Peyer's patch (tissue), 4 donors: ENCODE measurements at regions not wholly inside any gene's neighbourhood (a gene's known extent, or its start where the extent isn't known, plus 50 kb on each side); places are given as distances from the start of the nearest gene placed in this dataset.
A peak's percentile ranks its signal among the peaks of the same experiment; 100 is the strongest.

Experiments used
- DNase-seq, 3 donors: peaks; one replicate each; pipeline ENCODE4 v3.0.0-alpha.2; 2017 to 2019
- H3K27ac ChIP-seq, 4 donors: fragments of 200-600 bp; sonication (generic); one replicate each; pipeline ENCODE4 v1.5.1; 2016 to 2019
- H3K27me3 ChIP-seq, 2 donors: fragments of 200-600 bp; sonication (generic); one replicate each; pipeline ENCODE4 v1.5.1; 2019
- H3K36me3 ChIP-seq, 3 donors: fragments of 200-600 bp; sonication (generic); one replicate each; pipeline ENCODE4 v1.5.1; 2016 to 2019
- H3K4me1 ChIP-seq, 4 donors: fragments of 200-600 bp; sonication (generic); one replicate each; pipeline ENCODE4 v1.5.1; 2016 to 2019
- H3K4me3 ChIP-seq, 4 donors: fragments of 200-600 bp; sonication (generic); 1 replicate in 3 of 4; 2 replicates in 1 of 4; pipeline ENCODE4 v1.5.1; 2016 to 2019; ENCODE audit warnings: mild to moderate bottlenecking in 1 of 4
- H3K9me3 ChIP-seq, 4 donors: fragments of 200-600 bp; sonication (generic); one replicate each; pipeline ENCODE4 v1.5.1; 2016 to 2019; ENCODE audit warnings: mild to moderate bottlenecking in 1 of 4
- CTCF ChIP-seq, 6 experiments: fragments of 450-650 bp in 4 of 6; fragments of 200-600 bp in 2 of 6; sonication (generic) in 1 of 6; IDR thresholded peaks; one replicate each; pipeline ENCODE4 v1.5.1; 2017 to 2019; ENCODE audit warnings: antibody characterized with exemption in 6 of 6, mild to moderate bottlenecking in 3 of 6, moderate library complexity in 1 of 6
- POLR2A ChIP-seq, 2 donors: fragments of 450-650 bp; IDR thresholded peaks; one replicate each; pipeline ENCODE4 v1.5.1; 2017; ENCODE audit warnings: antibody characterized with exemption in 2 of 2, mild to moderate bottlenecking in 2 of 2, moderate library complexity in 2 of 2

- TF ChIP-seq POLR2A (IDR thresholded peaks at IDR 0.05): no peak
- peak in 2 of 6 experiments; percentile 7 to 21 for TF ChIP-seq CTCF (IDR thresholded peaks at IDR 0.05)
- no peaks in the 10 kb centered on the region for H3K9me3 ChIP-seq
- H3K36me3 ChIP-seq: no peaks in the 10 kb centered on the region
- H3K27me3 ChIP-seq: no peaks in the 10 kb centered on the region
- no peaks in the 10 kb centered on the region for H3K4me1 ChIP-seq
- no peak for DNase-seq
- H3K27ac ChIP-seq: no peak overlapping the region
- H3K4me3 ChIP-seq: no peak overlapping the region
Observed at GRCh38 chr10:59465088-59465487, 102.7 kb upstream of the FAM13C start.

GRCh38 chr10:59464483-59464882 lies 102.1 kb upstream of the FAM13C start:
- Histone ChIP-seq H3K36me3 (no peaks in the 10 kb centered on the region), H3K4me1 (no peaks in the 10 kb centered on the region), H3K4me3 (no peak overlapping the region), H3K27me3 (no peaks in the 10 kb centered on the region), H3K27ac (no peak overlapping the region), H3K9me3 (no peaks in the 10 kb centered on the region)
- DNase-seq: no peak
- no peak for TF ChIP-seq POLR2A (IDR thresholded peaks at IDR 0.05)
- no peak for TF ChIP-seq CTCF (IDR thresholded peaks at IDR 0.05)

DNA sequence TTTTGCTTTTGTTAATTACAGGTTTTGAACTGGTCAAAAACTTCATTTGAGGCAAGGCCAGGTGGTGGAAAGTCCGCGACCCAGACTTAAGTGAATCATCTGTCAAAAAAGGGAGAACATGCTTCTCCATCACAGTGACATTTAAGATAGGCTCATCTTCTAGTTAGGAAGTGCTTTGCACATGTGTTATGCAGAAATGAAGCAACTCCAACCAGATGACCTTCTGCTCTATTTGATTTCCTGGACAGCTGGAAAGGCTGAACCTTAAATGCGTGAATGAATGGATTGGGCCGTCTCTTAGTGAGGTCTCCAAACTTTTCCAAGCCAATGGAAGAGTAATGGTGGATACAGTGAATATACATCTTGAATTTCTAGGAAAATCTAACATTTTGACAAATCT lies 101.6 kb upstream of the FAM13C start:
- Histone ChIP-seq H3K4me1 (no peaks in the 10 kb centered on the region), H3K4me3 (no peak overlapping the region), H3K27me3 (no peaks in the 10 kb centered on the region), H3K9me3 (no peaks in the 10 kb centered on the region), H3K27ac (no peak overlapping the region), H3K36me3 (no peaks in the 10 kb centered on the region)
- no peak for TF ChIP-seq CTCF (IDR thresholded peaks at IDR 0.05)
- no peak for TF ChIP-seq POLR2A (IDR thresholded peaks at IDR 0.05)
- no peak for DNase-seq

DNA sequence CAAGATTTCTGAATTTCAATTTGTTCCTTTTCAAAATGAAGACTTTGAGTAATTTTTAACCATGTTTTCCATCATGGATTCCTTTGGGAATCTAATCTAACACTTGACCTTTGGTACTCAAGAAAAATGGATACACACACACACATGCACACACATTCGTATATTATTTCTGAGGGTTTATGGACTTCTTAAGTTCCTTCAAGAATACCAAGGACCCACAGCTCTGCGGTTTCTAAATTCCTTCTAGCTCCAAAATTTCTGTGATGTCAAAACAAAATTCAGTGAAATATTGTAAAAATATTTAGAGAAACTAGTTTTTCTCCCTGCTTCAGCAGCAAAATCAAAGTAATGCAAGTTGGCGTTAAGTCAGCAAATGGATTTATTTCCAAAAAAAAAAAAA lies 98.3 kb upstream of the FAM13C start:
- Histone ChIP-seq H3K27me3 (no peaks in the 10 kb centered on the region), H3K36me3 (no peaks in the 10 kb centered on the region), H3K27ac (no peak overlapping the region), H3K9me3 (no peaks in the 10 kb centered on the region), H3K4me1 (no peaks in the 10 kb centered on the region), H3K4me3 (no peak overlapping the region)
- TF ChIP-seq CTCF (IDR thresholded peaks at IDR 0.05) (no peak), POLR2A (IDR thresholded peaks at IDR 0.05) (no peak)
- no peak for DNase-seq

DNA sequence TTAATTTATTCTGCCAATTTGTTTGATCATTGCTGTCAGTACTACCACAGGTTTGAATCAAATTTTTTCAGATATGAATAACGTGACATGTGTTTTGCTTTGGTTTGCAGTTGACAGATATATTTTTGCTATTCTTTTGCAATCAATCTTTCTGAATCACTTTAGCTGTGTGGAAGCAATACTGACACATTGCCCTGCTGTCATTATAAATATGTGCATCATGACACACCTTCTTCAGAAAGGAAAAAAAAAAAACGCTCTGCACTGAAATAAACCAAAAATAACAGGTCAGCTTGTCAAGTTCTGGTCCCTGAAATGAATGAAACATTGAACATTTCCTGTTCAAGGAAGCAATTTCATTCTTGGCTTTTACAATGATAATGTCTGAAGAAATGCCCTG lies 93.8 kb upstream of the FAM13C start:
- Histone ChIP-seq H3K4me1 (no peaks in the 10 kb centered on the region), H3K36me3 (no peaks in the 10 kb centered on the region), H3K4me3 (no peak overlapping the region), H3K9me3 (no peaks in the 10 kb centered on the region), H3K27me3 (no peaks in the 10 kb centered on the region), H3K27ac (no peak overlapping the region)
- TF ChIP-seq POLR2A (IDR thresholded peaks at IDR 0.05) (no peak), CTCF (IDR thresholded peaks at IDR 0.05) (no peak)
- no peak for DNase-seq
